Bronchial epithelial cell (primary cell): ENCODE measurements at regions not wholly inside any gene's neighbourhood (a gene's known extent, or its start where the extent isn't known, plus 50 kb on each side); places are given as distances from the start of the nearest gene placed in this dataset.
"Not testable (repeated sequence)": the region's sequence is repeated elsewhere in the genome, so short reads cannot be mapped to it uniquely, and the experiment has no call there.

ENCODE experiments used
- DNase-seq: peaks from one replicate; pipeline ENCODE4 v3.0.0-alpha.2; 2010; ENCODE audit warnings: low read depth
- FAIRE-seq: peaks from 2 replicates; lab custom pipeline; 2011; peaks lifted over from hg19 to GRCh38; lab: Jason Lieb, UNC
- H3K27me3 ChIP-seq: 2 replicates; pipeline ENCODE4 v1.5.1; 2011; ENCODE audit warnings: low read length; ENCODE audit not compliant: control insufficient read depth, insufficient read depth
- H3K36me3 ChIP-seq: 2 replicates; pipeline ENCODE4 v1.5.1; 2011; ENCODE audit warnings: low read length; ENCODE audit not compliant: control insufficient read depth, insufficient read depth
- H3K4me3 ChIP-seq: 2 replicates; pipeline ENCODE4 v1.5.1; 2011; ENCODE audit warnings: mild to moderate bottlenecking, low read depth, low read length, control low read depth
- TF ChIP-seq, protein P1 (sequence below): IDR thresholded peaks from 2 replicates; pipeline ENCODE4 v1.5.1; 2011; ENCODE audit warnings: mild to moderate bottlenecking, moderate library complexity, low read length, control low read depth, inconsistent platforms; ENCODE audit not compliant: insufficient read depth, severe bottlenecking

DNA sequence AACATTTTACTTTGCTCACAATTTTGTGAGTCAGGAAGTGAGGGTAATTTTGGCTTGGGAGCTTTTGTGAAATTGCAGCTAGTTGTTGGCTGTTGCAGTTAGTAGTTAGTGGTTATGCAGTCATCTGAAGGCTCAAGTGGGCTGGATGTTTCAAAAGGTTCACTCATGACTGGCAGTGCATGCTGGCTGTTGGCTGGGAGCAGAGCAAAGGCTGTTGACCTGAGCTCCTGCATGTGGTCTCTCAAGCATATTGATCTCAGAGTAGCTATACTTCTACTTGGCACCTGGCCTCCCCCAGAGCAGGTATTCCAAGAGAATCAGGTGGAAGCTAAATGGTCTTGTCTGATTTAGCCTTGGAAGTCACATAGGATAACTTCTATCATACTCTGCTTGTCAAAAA lies 414.1 kb upstream of the STXBP6 start:
- DNase-seq (no peak), FAIRE-seq (no peak)
- Histone ChIP-seq H3K4me3 (no peak overlapping the region), H3K36me3 (no peaks in the 10 kb centered on the region), H3K27me3 (no peaks in the 10 kb centered on the region)
- TF ChIP-seq, protein P1, sequence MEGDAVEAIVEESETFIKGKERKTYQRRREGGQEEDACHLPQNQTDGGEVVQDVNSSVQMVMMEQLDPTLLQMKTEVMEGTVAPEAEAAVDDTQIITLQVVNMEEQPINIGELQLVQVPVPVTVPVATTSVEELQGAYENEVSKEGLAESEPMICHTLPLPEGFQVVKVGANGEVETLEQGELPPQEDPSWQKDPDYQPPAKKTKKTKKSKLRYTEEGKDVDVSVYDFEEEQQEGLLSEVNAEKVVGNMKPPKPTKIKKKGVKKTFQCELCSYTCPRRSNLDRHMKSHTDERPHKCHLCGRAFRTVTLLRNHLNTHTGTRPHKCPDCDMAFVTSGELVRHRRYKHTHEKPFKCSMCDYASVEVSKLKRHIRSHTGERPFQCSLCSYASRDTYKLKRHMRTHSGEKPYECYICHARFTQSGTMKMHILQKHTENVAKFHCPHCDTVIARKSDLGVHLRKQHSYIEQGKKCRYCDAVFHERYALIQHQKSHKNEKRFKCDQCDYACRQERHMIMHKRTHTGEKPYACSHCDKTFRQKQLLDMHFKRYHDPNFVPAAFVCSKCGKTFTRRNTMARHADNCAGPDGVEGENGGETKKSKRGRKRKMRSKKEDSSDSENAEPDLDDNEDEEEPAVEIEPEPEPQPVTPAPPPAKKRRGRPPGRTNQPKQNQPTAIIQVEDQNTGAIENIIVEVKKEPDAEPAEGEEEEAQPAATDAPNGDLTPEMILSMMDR: no peak

DNA sequence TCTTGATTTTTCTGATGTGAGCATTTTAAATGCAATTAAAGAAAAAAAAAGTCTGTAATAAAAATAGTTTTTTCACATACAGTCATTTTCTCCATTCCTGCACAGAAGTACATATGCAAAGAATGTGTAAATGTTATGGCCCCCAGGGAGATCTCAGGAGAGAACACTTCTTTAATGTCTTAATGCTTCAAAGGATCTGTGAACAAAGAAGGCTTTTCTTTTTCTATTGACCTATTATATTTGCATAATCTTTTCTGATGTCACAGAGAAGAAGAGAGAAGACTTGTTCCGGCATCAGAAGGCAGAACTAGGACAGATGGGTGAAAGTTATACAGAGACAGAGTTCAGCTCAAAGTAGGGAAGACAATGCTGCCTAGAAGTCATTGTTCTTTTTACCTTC lies 413.5 kb upstream of the STXBP6 start:
- no peak for DNase-seq
- Histone ChIP-seq H3K27me3 (no peaks in the 10 kb centered on the region), H3K36me3 (no peaks in the 10 kb centered on the region), H3K4me3 (no peak overlapping the region)
- TF ChIP-seq, protein P1: no peak
- no peak for FAIRE-seq

DNA sequence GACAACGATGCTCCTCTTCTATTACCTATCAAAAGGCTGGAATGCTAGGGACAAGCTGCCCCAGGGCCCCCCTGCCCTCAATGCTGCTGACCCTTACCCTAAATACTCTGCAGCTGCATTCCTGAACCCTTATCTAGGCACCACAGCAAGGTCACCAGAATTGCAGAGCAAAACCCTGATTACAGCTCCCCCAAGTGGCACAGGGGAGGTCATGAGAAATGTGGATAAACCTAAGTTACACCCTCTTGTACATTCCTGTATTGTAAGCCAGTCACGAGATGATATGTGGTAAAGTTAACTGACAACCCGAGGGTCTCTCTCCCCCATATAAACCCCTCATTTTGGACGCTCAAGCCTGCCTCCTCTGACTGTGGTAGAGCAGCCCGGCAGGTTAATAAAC lies 411.8 kb upstream of the STXBP6 start:
- no peak for FAIRE-seq
- Histone ChIP-seq H3K36me3 (no peaks in the 10 kb centered on the region), H3K4me3 (no peak overlapping the region), H3K27me3 (no peaks in the 10 kb centered on the region)
- TF ChIP-seq, protein P1: no peak
- DNase-seq: no peak

DNA sequence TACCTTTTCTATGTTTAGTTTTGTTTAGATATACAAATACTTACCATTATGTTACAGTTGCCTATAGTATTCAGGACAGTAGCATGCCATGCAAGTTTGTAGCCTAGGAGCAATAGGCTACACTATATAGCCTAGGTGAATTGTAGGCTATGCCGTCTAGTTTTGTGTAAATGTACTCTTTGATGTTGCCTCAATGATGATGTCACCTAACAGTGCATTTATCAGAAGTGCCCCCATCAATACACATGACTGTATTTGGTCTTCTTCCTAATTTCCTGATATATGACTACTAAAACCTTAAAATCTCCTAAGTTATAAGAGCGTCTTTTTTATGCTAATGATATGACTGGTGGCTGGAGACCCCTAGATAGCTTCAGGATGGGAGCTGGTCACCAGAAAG lies 394.4 kb upstream of the STXBP6 start:
- H3K36me3 ChIP-seq: no peaks in the 10 kb centered on the region
- DNase-seq (no peak), FAIRE-seq (no peak)
- no peaks in the 10 kb centered on the region for H3K27me3 ChIP-seq
- H3K4me3 ChIP-seq: no peak overlapping the region
- TF ChIP-seq, protein P1: no peak

DNA sequence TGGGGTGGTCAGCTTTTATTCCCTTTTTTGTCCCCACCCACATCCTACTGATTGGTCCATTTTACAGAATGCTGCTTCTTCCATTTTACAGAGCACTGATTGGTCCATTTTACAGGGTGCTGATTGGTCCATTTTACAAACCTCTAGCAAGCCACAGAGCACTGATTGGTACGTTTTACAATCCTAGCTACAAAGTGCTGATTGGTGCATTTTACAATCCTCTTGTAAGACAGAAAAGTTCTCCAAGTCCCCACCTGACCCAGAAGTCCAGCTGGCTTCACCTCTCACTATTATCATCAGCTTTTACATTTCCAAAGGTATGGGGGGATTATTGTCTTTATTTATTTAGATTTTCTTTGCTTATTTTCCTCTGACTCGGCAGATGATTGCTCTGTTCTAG lies 390.4 kb upstream of the STXBP6 start:
- not testable (repeated sequence) for DNase-seq, H3K4me3 ChIP-seq, FAIRE-seq, H3K27me3 ChIP-seq, H3K36me3 ChIP-seq

DNA sequence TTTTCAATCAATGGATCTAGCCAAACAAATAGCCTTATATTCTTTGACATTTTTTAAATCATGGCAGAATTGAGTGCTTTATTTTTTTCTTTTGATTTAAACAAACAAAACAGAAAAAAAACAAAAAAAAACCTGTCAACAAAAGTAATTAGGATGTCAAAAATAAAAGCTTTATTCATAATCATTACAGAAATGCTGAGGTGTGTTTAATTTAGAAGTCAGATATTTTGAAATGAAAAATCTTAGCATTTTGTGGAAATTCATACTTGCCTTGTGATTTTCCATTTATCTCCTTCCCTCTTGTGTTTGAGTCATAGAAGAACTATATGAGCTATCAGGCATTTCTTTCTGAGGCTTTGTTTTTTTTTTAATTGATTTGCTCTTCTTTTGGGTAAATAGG lies 387.0 kb upstream of the STXBP6 start:
- no peak overlapping the region for H3K4me3 ChIP-seq
- DNase-seq: no peak
- H3K36me3 ChIP-seq: no peaks in the 10 kb centered on the region
- TF ChIP-seq, protein P1: no peak
- no peak for FAIRE-seq
- H3K27me3 ChIP-seq: no peaks in the 10 kb centered on the region
